Myocyte (in vitro differentiated cells): ENCODE measurements at regions not wholly inside any gene's neighbourhood (a gene's known extent, or its start where the extent isn't known, plus 50 kb on each side); places are given as distances from the start of the nearest gene placed in this dataset.
A peak's percentile ranks its signal among the peaks of the same experiment; 100 is the strongest.

Experiments
- DNase-seq: peaks from one replicate; pipeline ENCODE4 v3.0.0-alpha.2; 2012; ENCODE audit warnings: low read depth

- no peak for DNase-seq
Measured at GRCh38 chr9:126219166-126219565, 107.5 kb upstream of the MVB12B start.

GRCh38 chr9:126219648-126220063 is 107.0 kb upstream of the MVB12B start:
- DNase-seq: no peak

GRCh38 chr9:126221480-126221879 is 105.1 kb upstream of the MVB12B start:
- no peak for DNase-seq

- no peak for DNase-seq
Measured at GRCh38 chr9:126222363-126222834, 104.2 kb upstream of the MVB12B start.

- DNase-seq: no peak
Measured at GRCh38 chr9:126222835-126223431, 103.7 kb upstream of the MVB12B start.

- no peak for DNase-seq
Measured at GRCh38 chr9:126223798-126224531, 102.7 kb upstream of the MVB12B start.

- no peak for DNase-seq
Measured at GRCh38 chr9:126225611-126226609, 100.7 kb upstream of the MVB12B start.

GRCh38 chr9:126226991-126227936 is 99.4 kb upstream of the MVB12B start:
- no peak for DNase-seq

- no peak for DNase-seq
Measured at GRCh38 chr9:126228111-126228780, 98.4 kb upstream of the MVB12B start.

GRCh38 chr9:126228781-126229444 is 97.7 kb upstream of the MVB12B start:
- peak; percentile 77 for DNase-seq

GRCh38 chr9:126229501-126229900 is 97.1 kb upstream of the MVB12B start:
- DNase-seq: no peak

GRCh38 chr9:126230692-126231091 is 95.9 kb upstream of the MVB12B start:
- DNase-seq: no peak

- no peak for DNase-seq
Measured at GRCh38 chr9:126232461-126232860, 94.2 kb upstream of the MVB12B start.

- no peak for DNase-seq
Measured at GRCh38 chr9:126233175-126233574, 93.5 kb upstream of the MVB12B start.

- no peak for DNase-seq
Measured at GRCh38 chr9:126233913-126234525, 92.6 kb upstream of the MVB12B start.

GRCh38 chr9:126234681-126235335 is 91.8 kb upstream of the MVB12B start:
- DNase-seq: no peak

- DNase-seq: no peak
Measured at GRCh38 chr9:126235336-126236243, 91.0 kb upstream of the MVB12B start.
